NCI-H2196 treated with DMSO at 0.1 percent for 48 hours (cell line): ENCODE measurements at regions not wholly inside any gene's neighbourhood (a gene's known extent, or its start where the extent isn't known, plus 50 kb on each side); places are given as distances from the start of the nearest gene placed in this dataset.
"Not testable (repeated sequence)": the region's sequence is repeated elsewhere in the genome, so short reads cannot be mapped to it uniquely, and the experiment has no call there.

Experiments used
- DNase-seq: peaks from one replicate; lab custom pipeline; 2025; ENCODE audit not compliant: unreplicated experiment; lab: John Stamatoyannopoulos, UW

- DNase-seq = no peak
These were observed 292.7 kb upstream of the SLC39A10 start for GRCh38 chr2:195364015-195364965.

GRCh38 chr2:195363496-195363895 lies 293.5 kb upstream of the SLC39A10 start:
- no peak for DNase-seq

- no peak for DNase-seq
These were observed 296.8 kb upstream of the SLC39A10 start for GRCh38 chr2:195360242-195360641.

- no peak for DNase-seq
These were observed 297.8 kb upstream of the SLC39A10 start for GRCh38 chr2:195359043-195359735.

GRCh38 chr2:195356920-195357440 lies 300.0 kb upstream of the SLC39A10 start:
- DNase-seq = no peak

GRCh38 chr2:195356026-195356425 lies 301.0 kb upstream of the SLC39A10 start:
- DNase-seq = no peak

- no peak for DNase-seq
These were observed 304.4 kb upstream of the SLC39A10 start for GRCh38 chr2:195352581-195352980.

GRCh38 chr2:195343942-195344530 lies 313.0 kb upstream of the SLC39A10 start:
- DNase-seq = no peak

GRCh38 chr2:195343540-195343939 lies 313.5 kb upstream of the SLC39A10 start:
- no peak for DNase-seq

- no peak for DNase-seq
These were observed 315.0 kb upstream of the SLC39A10 start for GRCh38 chr2:195342061-195342460.

- no peak for DNase-seq
These were observed 318.2 kb upstream of the SLC39A10 start for GRCh38 chr2:195338856-195339255.

- DNase-seq = no peak
These were observed 319.4 kb upstream of the SLC39A10 start for GRCh38 chr2:195337597-195337996.

- DNase-seq = no peak
These were observed 323.2 kb upstream of the SLC39A10 start for GRCh38 chr2:195333869-195334268.

- DNase-seq = no peak
These were observed 325.1 kb upstream of the SLC39A10 start for GRCh38 chr2:195331966-195332365.

- no peak for DNase-seq
These were observed 325.9 kb upstream of the SLC39A10 start for GRCh38 chr2:195331129-195331528.

GRCh38 chr2:195330513-195330956 lies 326.5 kb upstream of the SLC39A10 start:
- DNase-seq = no peak

GRCh38 chr2:195329784-195330183 lies 327.2 kb upstream of the SLC39A10 start:
- DNase-seq = not testable (repeated sequence)

GRCh38 chr2:195326537-195326936 lies 330.5 kb upstream of the SLC39A10 start:
- DNase-seq = no peak

- no peak for DNase-seq
These were observed 334.7 kb upstream of the SLC39A10 start for GRCh38 chr2:195322324-195322723.

GRCh38 chr2:195320413-195320973 lies 336.5 kb upstream of the SLC39A10 start:
- DNase-seq = no peak
